HEK293 (cell line): ENCODE measurements at regions not wholly inside any gene's neighbourhood (a gene's known extent, or its start where the extent isn't known, plus 50 kb on each side); places are given as distances from the start of the nearest gene placed in this dataset.
A peak's percentile ranks its signal among the peaks of the same experiment; 100 is the strongest.

Source experiments
- BCL11B ChIP-seq: fragments of 450-650 bp; formaldehyde crosslinking; IDR thresholded peaks from 2 replicates; pipeline ENCODE4 v1.5.1; 2016; ENCODE audit warnings: low read depth, missing biosample characterization, missing genetic modification characterization
- FEZF1 ChIP-seq: fragments of 450-650 bp; formaldehyde crosslinking; IDR thresholded peaks from 2 replicates; pipeline ENCODE4 v1.5.1; 2016; ENCODE audit warnings: missing biosample characterization, missing genetic modification characterization
- KLF10 ChIP-seq: fragments of 450-650 bp; IDR thresholded peaks from 2 replicates; pipeline ENCODE4 v1.5.1; 2018; ENCODE audit warnings: missing biosample characterization, mild to moderate bottlenecking, missing genetic modification characterization
- KLF9 ChIP-seq: fragments of 450-650 bp; formaldehyde crosslinking; IDR thresholded peaks from 2 replicates; pipeline ENCODE4 v1.5.1; 2016; ENCODE audit warnings: missing biosample characterization, missing genetic modification characterization, low read depth
- SP2 ChIP-seq: fragments of 450-650 bp; formaldehyde crosslinking; IDR thresholded peaks from 2 replicates; pipeline ENCODE4 v1.5.1; 2016; ENCODE audit warnings: missing biosample characterization, missing genetic modification characterization
- ZBTB21 ChIP-seq: fragments of 450-650 bp; formaldehyde crosslinking; IDR thresholded peaks from 2 replicates; pipeline ENCODE4 v1.5.1; 2017; ENCODE audit warnings: missing biosample characterization, missing genetic modification characterization
- ZNF10 ChIP-seq: fragments of 450-650 bp; formaldehyde crosslinking; IDR thresholded peaks from 2 replicates; pipeline ENCODE4 v1.5.1; 2017; ENCODE audit warnings: missing biosample characterization, missing genetic modification characterization
- ZNF132 ChIP-seq: fragments of 450-650 bp; formaldehyde crosslinking; IDR thresholded peaks from 2 replicates; pipeline ENCODE4 v1.5.1; 2017; ENCODE audit warnings: missing biosample characterization, missing genetic modification characterization, borderline replicate concordance
- ZNF140 ChIP-seq: fragments of 450-650 bp; formaldehyde crosslinking; IDR thresholded peaks from 2 replicates; pipeline ENCODE4 v1.5.1; 2016; ENCODE audit warnings: missing biosample characterization, missing genetic modification characterization
- ZNF174 ChIP-seq: fragments of 450-650 bp; formaldehyde crosslinking; IDR thresholded peaks from 2 replicates; pipeline ENCODE4 v1.5.0; 2017; ENCODE audit warnings: missing biosample characterization, mild to moderate bottlenecking, missing genetic modification characterization
- ZNF2 ChIP-seq: fragments of 450-650 bp; formaldehyde crosslinking; IDR thresholded peaks from 2 replicates; pipeline ENCODE4 v1.5.1; 2016; ENCODE audit warnings: missing biosample characterization, missing genetic modification characterization
- ZNF311 ChIP-seq: fragments of 450-650 bp; formaldehyde crosslinking; IDR thresholded peaks from 2 replicates; pipeline ENCODE4 v1.5.1; 2017; ENCODE audit warnings: missing biosample characterization, missing genetic modification characterization, borderline replicate concordance
- ZNF335 ChIP-seq: fragments of 450-650 bp; formaldehyde crosslinking; conservative IDR thresholded peaks from 2 replicates; pipeline ENCODE4 v1.5.1; 2016; ENCODE audit warnings: missing biosample characterization, missing genetic modification characterization
- ZNF354C ChIP-seq: fragments of 450-650 bp; formaldehyde crosslinking; IDR thresholded peaks from 2 replicates; pipeline ENCODE4 v1.5.1; 2016; ENCODE audit warnings: missing biosample characterization, missing genetic modification characterization, low read depth, borderline replicate concordance
- ZNF366 ChIP-seq: fragments of 450-650 bp; formaldehyde crosslinking; conservative IDR thresholded peaks from 2 replicates; pipeline ENCODE4 v1.5.1; 2016; ENCODE audit warnings: missing biosample characterization, missing genetic modification characterization
- ZNF76 ChIP-seq: fragments of 450-650 bp; formaldehyde crosslinking; IDR thresholded peaks from 2 replicates; pipeline ENCODE4; 2016; ENCODE audit warnings: low read depth, missing biosample characterization, missing genetic modification characterization, borderline replicate concordance
- ZNF785 ChIP-seq: fragments of 450-650 bp; formaldehyde crosslinking; IDR thresholded peaks from 2 replicates; pipeline ENCODE4 v1.5.1; 2016; ENCODE audit warnings: missing biosample characterization, missing genetic modification characterization
- ZNF837 ChIP-seq: fragments of 450-650 bp; formaldehyde crosslinking; IDR thresholded peaks from 2 replicates; pipeline ENCODE4 v1.5.1; 2016; ENCODE audit warnings: missing biosample characterization, missing genetic modification characterization
- ZNF843 ChIP-seq: fragments of 450-650 bp; formaldehyde crosslinking; IDR thresholded peaks from 2 replicates; pipeline ENCODE4 v1.5.1; 2016; ENCODE audit warnings: missing biosample characterization, missing genetic modification characterization
- ZSCAN23 ChIP-seq: fragments of 450-650 bp; formaldehyde crosslinking; IDR thresholded peaks from 2 replicates; pipeline ENCODE4 v1.5.1; 2016; ENCODE audit warnings: missing biosample characterization, missing genetic modification characterization
- TF ChIP-seq, protein P1 (sequence below): fragments of 450-650 bp; IDR thresholded peaks from 2 replicates; pipeline ENCODE4 v1.5.1; 2018; ENCODE audit warnings: missing biosample characterization, mild to moderate bottlenecking, missing genetic modification characterization
- TF ChIP-seq, protein P2 (sequence below): fragments of 450-650 bp; formaldehyde crosslinking; IDR thresholded peaks from 2 replicates; pipeline ENCODE4 v1.5.1; 2016; ENCODE audit warnings: missing biosample characterization, missing genetic modification characterization
- TF ChIP-seq, protein P3 (sequence below): fragments of 450-650 bp; formaldehyde crosslinking; IDR thresholded peaks from 2 replicates; pipeline ENCODE4 v1.5.1; 2017; ENCODE audit warnings: missing biosample characterization, mild to moderate bottlenecking, missing genetic modification characterization, moderate library complexity
- TF ChIP-seq, protein P4 (sequence below): fragments of 450-650 bp; formaldehyde crosslinking; IDR thresholded peaks from 2 replicates; pipeline ENCODE4 v1.5.1; 2017; ENCODE audit warnings: missing biosample characterization, missing genetic modification characterization
- TF ChIP-seq, protein P5 (sequence below): fragments of 450-650 bp; formaldehyde crosslinking; IDR thresholded peaks from 2 replicates; pipeline ENCODE4 v1.5.1; 2016; ENCODE audit warnings: missing biosample characterization, missing genetic modification characterization
- TF ChIP-seq, protein P6 (sequence below): fragments of 450-650 bp; formaldehyde crosslinking; IDR thresholded peaks from 2 replicates; pipeline ENCODE4 v1.5.1; 2017; ENCODE audit warnings: missing biosample characterization, missing genetic modification characterization
- TF ChIP-seq, protein P7 (sequence below): fragments of 450-650 bp; formaldehyde crosslinking; IDR thresholded peaks from 2 replicates; pipeline ENCODE4 v1.5.1; 2016; ENCODE audit warnings: missing biosample characterization, missing genetic modification characterization
- TF ChIP-seq, protein P8 (sequence below): fragments of 450-650 bp; formaldehyde crosslinking; IDR thresholded peaks from 2 replicates; pipeline ENCODE4 v1.5.1; 2016; ENCODE audit warnings: missing biosample characterization, missing genetic modification characterization

DNA sequence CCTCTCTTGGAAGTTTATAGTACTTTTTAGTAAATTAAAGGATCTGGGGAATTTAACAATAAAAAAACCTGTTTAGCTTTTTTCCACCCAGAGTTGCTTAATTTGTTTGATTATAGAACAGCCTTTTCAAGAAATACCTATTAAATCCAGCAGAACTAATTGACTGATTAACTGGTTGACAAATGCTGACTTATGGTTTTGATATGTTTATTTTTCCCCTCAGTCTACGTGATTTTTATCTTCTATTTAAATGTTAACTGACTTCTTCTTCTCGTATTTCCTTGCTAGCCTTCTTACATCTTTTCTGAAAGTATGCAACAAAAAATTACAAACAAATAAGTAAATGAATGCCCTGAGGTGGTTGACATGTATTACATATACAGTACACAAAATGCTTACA is 302.9 kb upstream of the SPAG17 start (continued):
- TF ChIP-seq, protein P1, sequence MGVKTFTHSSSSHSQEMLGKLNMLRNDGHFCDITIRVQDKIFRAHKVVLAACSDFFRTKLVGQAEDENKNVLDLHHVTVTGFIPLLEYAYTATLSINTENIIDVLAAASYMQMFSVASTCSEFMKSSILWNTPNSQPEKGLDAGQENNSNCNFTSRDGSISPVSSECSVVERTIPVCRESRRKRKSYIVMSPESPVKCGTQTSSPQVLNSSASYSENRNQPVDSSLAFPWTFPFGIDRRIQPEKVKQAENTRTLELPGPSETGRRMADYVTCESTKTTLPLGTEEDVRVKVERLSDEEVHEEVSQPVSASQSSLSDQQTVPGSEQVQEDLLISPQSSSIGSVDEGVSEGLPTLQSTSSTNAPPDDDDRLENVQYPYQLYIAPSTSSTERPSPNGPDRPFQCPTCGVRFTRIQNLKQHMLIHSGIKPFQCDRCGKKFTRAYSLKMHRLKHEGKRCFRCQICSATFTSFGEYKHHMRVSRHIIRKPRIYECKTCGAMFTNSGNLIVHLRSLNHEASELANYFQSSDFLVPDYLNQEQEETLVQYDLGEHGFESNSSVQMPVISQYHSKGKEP (tag by site-specific recombination) = peak; percentile 42; the same call in 1 of the 2 replicates
- TF ChIP-seq SP2 (tag by site-specific recombination) = no peak
- TF ChIP-seq, protein P2, sequence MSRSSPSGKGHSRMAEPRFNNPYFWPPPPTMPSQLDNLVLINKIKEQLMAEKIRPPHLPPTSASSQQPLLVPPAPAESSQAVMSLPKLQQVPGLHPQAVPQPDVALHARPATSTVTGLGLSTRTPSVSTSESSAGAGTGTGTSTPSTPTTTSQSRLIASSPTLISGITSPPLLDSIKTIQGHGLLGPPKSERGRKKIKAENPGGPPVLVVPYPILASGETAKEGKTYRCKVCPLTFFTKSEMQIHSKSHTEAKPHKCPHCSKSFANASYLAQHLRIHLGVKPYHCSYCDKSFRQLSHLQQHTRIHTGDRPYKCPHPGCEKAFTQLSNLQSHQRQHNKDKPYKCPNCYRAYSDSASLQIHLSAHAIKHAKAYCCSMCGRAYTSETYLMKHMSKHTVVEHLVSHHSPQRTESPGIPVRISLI (tag by site-specific recombination) = peak; percentile 48; the same call in 1 of the 2 replicates
- peak; percentile 28; the same call in 1 of the 2 replicates for TF ChIP-seq ZNF366
- TF ChIP-seq KLF9 (tag by site-specific recombination) = no peak
- TF ChIP-seq ZNF132 = no peak
- peak; percentile 96 for TF ChIP-seq FEZF1 (tag by site-specific recombination)
- peak; percentile 12; the same call in 1 of the 2 replicates for TF ChIP-seq ZNF10 (tag by site-specific recombination)
- TF ChIP-seq ZNF785 (tag by site-specific recombination) = no peak
- TF ChIP-seq, protein P3, sequence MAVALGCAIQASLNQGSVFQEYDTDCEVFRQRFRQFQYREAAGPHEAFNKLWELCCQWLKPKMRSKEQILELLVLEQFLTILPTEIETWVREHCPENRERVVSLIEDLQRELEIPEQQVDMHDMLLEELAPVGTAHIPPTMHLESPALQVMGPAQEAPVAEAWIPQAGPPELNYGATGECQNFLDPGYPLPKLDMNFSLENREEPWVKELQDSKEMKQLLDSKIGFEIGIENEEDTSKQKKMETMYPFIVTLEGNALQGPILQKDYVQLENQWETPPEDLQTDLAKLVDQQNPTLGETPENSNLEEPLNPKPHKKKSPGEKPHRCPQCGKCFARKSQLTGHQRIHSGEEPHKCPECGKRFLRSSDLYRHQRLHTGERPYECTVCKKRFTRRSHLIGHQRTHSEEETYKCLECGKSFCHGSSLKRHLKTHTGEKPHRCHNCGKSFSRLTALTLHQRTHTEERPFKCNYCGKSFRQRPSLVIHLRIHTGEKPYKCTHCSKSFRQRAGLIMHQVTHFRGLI (tag by site-specific recombination) = no peak
- TF ChIP-seq BCL11B (tag by site-specific recombination) = peak; percentile 73; the same call in 1 of the 2 replicates
- TF ChIP-seq, protein P4, sequence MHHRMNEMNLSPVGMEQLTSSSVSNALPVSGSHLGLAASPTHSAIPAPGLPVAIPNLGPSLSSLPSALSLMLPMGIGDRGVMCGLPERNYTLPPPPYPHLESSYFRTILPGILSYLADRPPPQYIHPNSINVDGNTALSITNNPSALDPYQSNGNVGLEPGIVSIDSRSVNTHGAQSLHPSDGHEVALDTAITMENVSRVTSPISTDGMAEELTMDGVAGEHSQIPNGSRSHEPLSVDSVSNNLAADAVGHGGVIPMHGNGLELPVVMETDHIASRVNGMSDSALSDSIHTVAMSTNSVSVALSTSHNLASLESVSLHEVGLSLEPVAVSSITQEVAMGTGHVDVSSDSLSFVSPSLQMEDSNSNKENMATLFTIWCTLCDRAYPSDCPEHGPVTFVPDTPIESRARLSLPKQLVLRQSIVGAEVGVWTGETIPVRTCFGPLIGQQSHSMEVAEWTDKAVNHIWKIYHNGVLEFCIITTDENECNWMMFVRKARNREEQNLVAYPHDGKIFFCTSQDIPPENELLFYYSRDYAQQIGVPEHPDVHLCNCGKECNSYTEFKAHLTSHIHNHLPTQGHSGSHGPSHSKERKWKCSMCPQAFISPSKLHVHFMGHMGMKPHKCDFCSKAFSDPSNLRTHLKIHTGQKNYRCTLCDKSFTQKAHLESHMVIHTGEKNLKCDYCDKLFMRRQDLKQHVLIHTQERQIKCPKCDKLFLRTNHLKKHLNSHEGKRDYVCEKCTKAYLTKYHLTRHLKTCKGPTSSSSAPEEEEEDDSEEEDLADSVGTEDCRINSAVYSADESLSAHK (tag by site-specific recombination) = peak; percentile 89
- TF ChIP-seq ZNF354C (tag by site-specific recombination) = no peak
- peak; percentile 90 for TF ChIP-seq ZNF843 (tag by site-specific recombination)
- TF ChIP-seq ZBTB21 (tag by site-specific recombination) = no peak
- no peak for TF ChIP-seq ZNF2 (tag by site-specific recombination)
- TF ChIP-seq ZNF140 (tag by site-specific recombination) = no peak
- TF ChIP-seq, protein P5, sequence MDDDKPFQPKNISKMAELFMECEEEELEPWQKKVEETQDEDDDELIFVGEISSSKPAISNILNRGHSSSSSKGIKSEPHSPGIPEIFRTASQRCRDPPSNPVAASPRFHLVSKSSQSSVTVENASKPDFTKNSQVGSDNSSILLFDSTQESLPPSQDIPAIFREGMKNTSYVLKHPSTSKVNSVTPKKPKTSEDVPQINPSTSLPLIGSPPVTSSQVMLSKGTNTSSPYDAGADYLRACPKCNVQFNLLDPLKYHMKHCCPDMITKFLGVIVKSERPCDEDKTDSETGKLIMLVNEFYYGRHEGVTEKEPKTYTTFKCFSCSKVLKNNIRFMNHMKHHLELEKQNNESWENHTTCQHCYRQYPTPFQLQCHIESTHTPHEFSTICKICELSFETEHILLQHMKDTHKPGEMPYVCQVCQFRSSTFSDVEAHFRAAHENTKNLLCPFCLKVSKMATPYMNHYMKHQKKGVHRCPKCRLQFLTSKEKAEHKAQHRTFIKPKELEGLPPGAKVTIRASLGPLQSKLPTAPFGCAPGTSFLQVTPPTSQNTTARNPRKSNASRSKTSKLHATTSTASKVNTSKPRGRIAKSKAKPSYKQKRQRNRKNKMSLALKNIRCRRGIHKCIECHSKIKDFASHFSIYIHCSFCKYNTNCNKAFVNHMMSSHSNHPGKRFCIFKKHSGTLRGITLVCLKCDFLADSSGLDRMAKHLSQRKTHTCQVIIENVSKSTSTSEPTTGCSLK (tag by site-specific recombination) = no peak
- 0 out of 2 replicates have a peak, but pooled peaks have one; percentile 26 for TF ChIP-seq KLF10 (tag by site-specific recombination)
- TF ChIP-seq ZNF174 (tag by site-specific recombination) = no peak
- TF ChIP-seq ZNF837 (tag by site-specific recombination) = no peak
- TF ChIP-seq ZNF335 = no peak
- TF ChIP-seq, protein P6, sequence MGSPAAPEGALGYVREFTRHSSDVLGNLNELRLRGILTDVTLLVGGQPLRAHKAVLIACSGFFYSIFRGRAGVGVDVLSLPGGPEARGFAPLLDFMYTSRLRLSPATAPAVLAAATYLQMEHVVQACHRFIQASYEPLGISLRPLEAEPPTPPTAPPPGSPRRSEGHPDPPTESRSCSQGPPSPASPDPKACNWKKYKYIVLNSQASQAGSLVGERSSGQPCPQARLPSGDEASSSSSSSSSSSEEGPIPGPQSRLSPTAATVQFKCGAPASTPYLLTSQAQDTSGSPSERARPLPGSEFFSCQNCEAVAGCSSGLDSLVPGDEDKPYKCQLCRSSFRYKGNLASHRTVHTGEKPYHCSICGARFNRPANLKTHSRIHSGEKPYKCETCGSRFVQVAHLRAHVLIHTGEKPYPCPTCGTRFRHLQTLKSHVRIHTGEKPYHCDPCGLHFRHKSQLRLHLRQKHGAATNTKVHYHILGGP (tag by site-specific recombination) = peak; percentile 52
- no peak for TF ChIP-seq ZNF311 (tag by site-specific recombination)
- TF ChIP-seq, protein P7, sequence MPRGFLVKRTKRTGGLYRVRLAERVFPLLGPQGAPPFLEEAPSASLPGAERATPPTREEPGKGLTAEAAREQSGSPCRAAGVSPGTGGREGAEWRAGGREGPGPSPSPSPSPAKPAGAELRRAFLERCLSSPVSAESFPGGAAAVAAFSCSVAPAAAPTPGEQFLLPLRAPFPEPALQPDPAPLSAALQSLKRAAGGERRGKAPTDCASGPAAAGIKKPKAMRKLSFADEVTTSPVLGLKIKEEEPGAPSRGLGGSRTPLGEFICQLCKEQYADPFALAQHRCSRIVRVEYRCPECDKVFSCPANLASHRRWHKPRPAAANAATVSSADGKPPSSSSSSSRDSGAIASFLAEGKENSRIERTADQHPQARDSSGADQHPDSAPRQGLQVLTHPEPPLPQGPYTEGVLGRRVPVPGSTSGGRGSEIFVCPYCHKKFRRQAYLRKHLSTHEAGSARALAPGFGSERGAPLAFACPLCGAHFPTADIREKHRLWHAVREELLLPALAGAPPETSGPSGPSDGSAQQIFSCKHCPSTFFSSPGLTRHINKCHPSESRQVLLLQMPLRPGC (tag by site-specific recombination) = peak; percentile 47; the same call in 1 of the 2 replicates
- TF ChIP-seq ZNF76 (tag by site-specific recombination) = peak; percentile 14; the same call in 1 of the 2 replicates
- no peak for TF ChIP-seq ZSCAN23 (tag by site-specific recombination)
- TF ChIP-seq, protein P8, sequence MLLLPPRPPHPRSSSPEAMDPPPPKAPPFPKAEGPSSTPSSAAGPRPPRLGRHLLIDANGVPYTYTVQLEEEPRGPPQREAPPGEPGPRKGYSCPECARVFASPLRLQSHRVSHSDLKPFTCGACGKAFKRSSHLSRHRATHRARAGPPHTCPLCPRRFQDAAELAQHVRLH (tag by site-specific recombination) = no peak
